HL-60/S4 (cell line): ENCODE measurements at regions not wholly inside any gene's neighbourhood (a gene's known extent, or its start where the extent isn't known, plus 50 kb on each side); places are given as distances from the start of the nearest gene placed in this dataset.

Experiments
- in situ Hi-C: fragments of 300-500 bp; cut with MboI; formaldehyde crosslinking; loops from 2 replicates; pipeline ENCODE4 v1.14.3; 2022; ENCODE audit warnings: low sequenced_read_pairs

DNA sequence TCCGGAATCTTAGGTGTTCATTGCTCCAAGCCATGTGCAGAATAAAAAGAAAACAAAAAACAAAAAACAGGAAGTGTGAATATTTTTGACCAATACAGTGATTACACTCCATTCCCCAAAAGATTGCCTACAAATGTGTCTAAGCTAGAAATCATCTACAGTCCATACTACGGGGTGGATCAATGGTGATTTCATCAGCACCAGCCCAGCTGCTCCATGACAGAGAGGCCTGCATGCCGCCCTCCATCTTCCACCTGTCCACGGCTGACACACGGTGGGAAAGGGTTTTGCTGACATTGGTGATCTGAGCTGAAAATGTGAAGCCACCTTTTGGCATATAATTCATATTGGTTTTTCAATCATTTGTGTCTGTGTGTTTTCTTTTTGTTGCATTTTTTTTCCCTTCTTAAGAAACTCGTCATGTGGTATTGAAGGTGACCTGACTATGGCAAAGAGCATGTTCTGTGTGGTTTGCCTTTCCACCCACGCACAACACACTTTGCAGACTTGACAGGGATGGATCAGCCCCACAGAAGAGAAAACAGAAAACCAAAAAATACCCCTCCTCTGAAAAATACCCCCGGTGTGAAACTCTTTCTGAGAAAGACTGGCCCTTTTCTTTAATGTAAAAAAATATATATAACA lies 533.1 kb downstream of the RNF144A start:
- in situ Hi-C loops, result no loop called here

- in situ Hi-C loops, result no loop called here
These were observed 533.6 kb downstream of the RNF144A start for GRCh38 chr2:7450833-7451190.

- in situ Hi-C loops, result no loop called here
These were observed 535.1 kb downstream of the RNF144A start for GRCh38 chr2:7452110-7452876.

DNA sequence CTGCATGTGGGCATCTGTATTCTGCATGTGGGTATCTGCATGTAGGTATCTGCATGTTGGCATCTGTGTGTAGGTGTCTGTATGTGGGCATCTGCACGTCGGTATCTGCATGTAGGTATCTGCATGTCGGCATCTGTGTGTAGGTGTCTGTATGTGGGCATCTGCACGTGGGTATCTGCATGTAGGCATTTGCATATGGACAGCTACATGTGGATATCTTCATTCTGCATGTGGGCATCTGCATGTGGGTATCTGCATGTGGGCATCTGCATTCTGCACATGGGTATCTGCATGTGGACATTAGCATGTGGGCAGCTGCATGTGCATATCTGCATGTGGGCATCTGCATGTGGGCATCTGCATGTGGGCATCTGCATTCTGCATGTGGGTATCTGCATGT lies 537.4 kb downstream of the RNF144A start:
- in situ Hi-C loops, result no loop called here

- in situ Hi-C loops, result no loop called here
These were observed 539.5 kb downstream of the RNF144A start for GRCh38 chr2:7456762-7457161.

GRCh38 chr2:7458066-7458465 lies 540.9 kb downstream of the RNF144A start:
- in situ Hi-C loops, result no loop called here

DNA sequence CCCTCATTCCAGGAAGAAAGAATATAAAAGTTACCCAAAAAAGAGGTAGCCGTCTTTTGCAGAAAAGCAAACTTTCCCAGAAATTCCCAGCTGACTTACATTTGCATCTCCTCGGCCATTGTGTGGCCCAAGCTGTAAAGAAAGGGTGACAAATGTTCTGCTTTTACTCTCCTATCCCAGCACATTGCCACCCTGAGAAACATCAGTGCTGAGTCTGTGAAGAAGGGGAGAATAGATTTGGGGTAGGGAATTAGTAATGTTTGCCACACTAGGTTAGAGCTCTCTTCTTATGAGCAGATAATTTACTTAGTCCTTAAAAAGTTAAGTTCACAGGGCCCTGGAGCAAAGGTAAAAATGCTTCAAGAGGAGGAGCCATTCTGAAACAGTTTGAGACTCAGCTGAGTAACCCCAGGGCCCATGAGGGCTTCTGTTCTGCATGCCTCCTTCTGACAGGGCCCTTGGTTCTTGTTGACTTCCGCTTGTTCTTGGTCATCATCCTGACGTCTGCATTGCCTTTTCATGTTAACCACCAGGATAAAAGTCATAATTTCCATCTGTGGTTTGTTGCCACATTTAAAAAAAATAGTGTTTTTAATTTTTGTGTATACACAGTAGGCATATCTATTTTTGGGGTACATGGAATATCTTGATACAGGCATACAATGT lies 550.7 kb downstream of the RNF144A start:
- in situ Hi-C loops, result no loop called here

DNA sequence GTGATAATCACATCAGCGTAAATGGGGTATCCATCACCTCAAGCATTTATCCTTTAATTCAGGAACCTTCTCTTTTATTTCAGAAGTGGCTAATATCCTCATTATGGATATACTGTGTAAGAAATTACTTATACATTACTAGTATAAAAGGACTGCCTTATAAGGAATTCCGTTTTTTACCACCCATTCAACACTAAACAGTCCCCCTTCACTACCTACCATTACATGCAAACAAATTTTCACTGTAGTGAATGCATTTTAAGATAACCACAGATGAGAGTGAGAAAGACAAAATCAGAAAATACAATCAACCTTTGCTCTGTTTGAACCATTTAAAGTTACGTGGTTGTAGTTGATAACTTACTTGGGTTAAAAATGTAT lies 551.2 kb downstream of the RNF144A start:
- in situ Hi-C loops, result no loop called here

GRCh38 chr2:7468955-7469354 lies 551.7 kb downstream of the RNF144A start:
- in situ Hi-C loops, result no loop called here

GRCh38 chr2:7471185-7471584 lies 554.0 kb downstream of the RNF144A start:
- in situ Hi-C loops, result no loop called here

DNA sequence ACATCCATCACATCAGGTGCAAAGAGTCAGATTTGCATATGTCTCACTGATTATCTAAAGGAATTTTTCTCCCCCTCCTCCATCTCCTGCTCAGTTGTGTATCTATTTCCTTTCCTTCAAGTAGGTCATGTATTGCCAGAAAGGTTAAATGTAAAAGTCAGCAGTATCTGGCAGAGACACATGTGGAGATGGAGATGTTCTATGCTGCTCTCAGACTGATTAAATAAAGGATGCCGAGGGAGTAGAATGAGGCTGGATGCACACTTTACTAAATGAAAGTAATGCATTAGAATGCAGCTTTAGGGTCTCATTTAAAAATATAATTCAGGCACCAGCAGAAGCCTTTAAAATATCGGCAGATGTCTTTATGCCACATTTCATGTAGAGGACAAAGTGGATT lies 555.3 kb downstream of the RNF144A start:
- in situ Hi-C loops, result no loop called here

DNA sequence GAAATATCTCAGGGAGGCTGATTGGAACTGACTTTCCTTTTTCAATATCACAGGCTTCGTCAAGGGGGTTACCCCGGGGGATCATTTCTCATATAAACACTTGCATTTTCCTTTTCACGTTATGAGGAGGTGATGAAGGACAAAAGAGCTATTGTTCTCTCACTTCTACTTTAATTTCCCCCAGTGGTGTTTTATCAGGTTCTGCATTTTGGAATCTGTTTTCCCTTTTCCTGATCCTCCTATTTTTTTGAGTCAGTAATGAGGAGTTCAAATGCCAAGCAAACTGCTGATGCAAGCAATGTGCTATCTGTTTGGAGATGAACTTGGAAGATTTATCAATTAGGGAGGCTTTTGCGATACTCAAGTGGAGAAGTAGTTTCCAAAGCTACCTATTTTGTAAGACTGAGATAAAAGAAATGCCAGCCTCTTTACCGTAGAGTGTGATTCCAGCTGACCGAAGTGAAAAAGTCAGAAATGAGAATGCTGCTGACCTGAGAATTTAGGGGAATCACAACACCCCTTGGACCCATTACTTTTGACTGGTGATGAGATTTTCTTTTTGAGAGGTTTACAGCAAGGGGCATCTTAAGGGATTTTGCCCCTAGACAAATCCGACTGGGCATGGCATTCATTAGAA lies 556.0 kb downstream of the RNF144A start:
- in situ Hi-C loops, result no loop called here

- in situ Hi-C loops, result no loop called here
These were observed 559.2 kb downstream of the RNF144A start for GRCh38 chr2:7476371-7476770.

GRCh38 chr2:7479603-7480002 lies 562.4 kb downstream of the RNF144A start:
- in situ Hi-C loops, result no loop called here

DNA sequence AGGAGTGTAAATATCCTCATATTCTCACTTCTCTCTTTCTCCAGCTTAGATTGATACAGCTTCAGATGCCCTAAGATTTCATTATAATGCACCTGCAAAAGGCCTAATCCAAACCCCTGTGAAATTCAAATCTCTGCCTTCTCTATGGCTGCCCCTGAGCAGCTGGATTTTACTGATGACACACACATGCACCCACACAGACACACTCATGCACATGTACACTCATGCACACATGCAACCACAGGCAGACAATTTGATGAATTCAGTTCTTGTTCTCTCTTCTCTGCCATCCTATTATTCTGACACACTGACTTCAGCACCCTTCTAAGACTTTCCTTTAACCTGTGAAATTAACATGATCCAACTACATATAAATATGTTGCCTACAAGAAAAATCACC lies 563.2 kb downstream of the RNF144A start:
- in situ Hi-C loops, result no loop called here

- in situ Hi-C loops, result no loop called here
These were observed 573.5 kb downstream of the RNF144A start for GRCh38 chr2:7490672-7491071.

DNA sequence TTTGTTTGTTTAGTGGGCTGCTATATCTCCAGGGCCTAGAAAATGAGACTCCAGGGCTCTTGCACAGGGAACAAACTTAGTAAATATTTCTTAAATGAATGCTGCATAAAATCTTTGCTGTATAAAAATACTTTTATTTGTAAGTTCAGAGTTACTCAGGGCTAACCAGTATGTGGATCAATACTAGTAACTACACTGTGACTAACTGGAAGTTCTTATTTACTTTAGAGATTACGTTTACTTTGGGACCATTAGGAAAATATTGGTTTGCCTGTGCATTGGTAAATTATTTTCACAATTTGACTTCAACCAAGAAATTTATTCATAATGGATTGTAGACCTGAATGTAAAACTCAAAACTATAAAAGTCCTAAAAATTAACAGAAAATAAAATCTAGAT lies 575.5 kb downstream of the RNF144A start:
- in situ Hi-C loops, result no loop called here

- in situ Hi-C loops, result no loop called here
These were observed 580.0 kb downstream of the RNF144A start for GRCh38 chr2:7497178-7497577.

- in situ Hi-C loops, result no loop called here
These were observed 581.8 kb downstream of the RNF144A start for GRCh38 chr2:7499018-7499417.

GRCh38 chr2:7502336-7502735 lies 585.1 kb downstream of the RNF144A start:
- in situ Hi-C loops, result no loop called here

DNA sequence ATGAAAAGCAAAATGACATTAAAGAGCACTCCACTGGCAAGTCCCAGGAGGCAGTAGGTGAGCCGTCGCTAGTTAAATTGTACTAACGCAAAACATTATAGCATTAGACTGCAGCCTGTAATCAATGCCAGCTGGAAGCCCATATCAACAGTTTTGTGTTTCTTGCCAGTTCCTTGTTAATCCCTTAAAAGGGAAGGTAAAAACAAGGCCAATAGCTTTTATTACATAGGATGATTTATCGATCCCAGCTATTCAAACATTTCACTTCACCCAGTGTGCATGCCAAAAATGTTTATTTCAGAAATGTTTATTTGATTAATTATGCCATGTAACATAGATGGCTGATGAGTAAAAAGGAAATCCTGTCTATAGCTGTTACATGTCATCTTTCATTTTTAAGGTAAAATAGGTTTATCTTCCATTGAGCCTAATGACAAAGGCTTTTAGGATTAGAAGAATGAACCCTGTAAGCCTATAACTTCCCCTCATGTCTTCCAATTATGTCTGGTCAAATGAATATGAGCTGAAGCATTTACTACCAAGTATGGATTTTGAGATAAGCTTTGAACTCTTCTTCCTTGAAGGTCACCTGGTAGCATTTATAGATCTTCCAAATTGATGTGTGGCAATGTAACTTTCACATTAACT lies 591.2 kb downstream of the RNF144A start:
- in situ Hi-C loops, result no loop called here
